Hippocampal formation (tissue), 2 donors: ENCODE measurements at regions not wholly inside any gene's neighbourhood (a gene's known extent, or its start where the extent isn't known, plus 50 kb on each side); places are given as distances from the start of the nearest gene placed in this dataset.
"Not testable (repeated sequence)": the region's sequence is repeated elsewhere in the genome, so short reads cannot be mapped to it uniquely, and the experiment has no call there.

Source experiments
- DNase-seq, 2 donors: peaks; one replicate each; lab custom pipeline; 2025; lab: John Stamatoyannopoulos, UW

- DNase-seq, result no peak
Measured at GRCh38 chr2:183532514-183532913, 408.3 kb downstream of the NUP35 start.

GRCh38 chr2:183533021-183533420 is 408.8 kb downstream of the NUP35 start:
- no peak for DNase-seq

GRCh38 chr2:183536290-183536689 is 412.0 kb downstream of the NUP35 start:
- no peak for DNase-seq

GRCh38 chr2:183536714-183537113 is 412.5 kb downstream of the NUP35 start:
- no peak for DNase-seq

GRCh38 chr2:183541766-183542165 is 417.5 kb downstream of the NUP35 start:
- no peak for DNase-seq

- no peak for DNase-seq
Measured at GRCh38 chr2:183542606-183543005, 418.4 kb downstream of the NUP35 start.

GRCh38 chr2:183543222-183543621 is 419.0 kb downstream of the NUP35 start:
- no peak for DNase-seq

- no peak for DNase-seq
Measured at GRCh38 chr2:183543731-183544130, 419.5 kb downstream of the NUP35 start.

- not testable (repeated sequence) for DNase-seq
Measured at GRCh38 chr2:183546560-183547350, 422.5 kb downstream of the NUP35 start.

GRCh38 chr2:183552716-183553115 is 428.5 kb downstream of the NUP35 start:
- DNase-seq, result no peak

- DNase-seq, result no peak
Measured at GRCh38 chr2:183564726-183565125, 440.5 kb downstream of the NUP35 start.

- DNase-seq, result no peak
Measured at GRCh38 chr2:183575481-183575880, 451.2 kb downstream of the NUP35 start.

- no peak for DNase-seq
Measured at GRCh38 chr2:183579686-183580085, 455.4 kb downstream of the NUP35 start.

GRCh38 chr2:183592271-183592670 is 468.0 kb downstream of the NUP35 start:
- DNase-seq, result no peak

- no peak for DNase-seq
Measured at GRCh38 chr2:183594150-183594549, 469.9 kb downstream of the NUP35 start.

- no peak for DNase-seq
Measured at GRCh38 chr2:183597841-183598240, 473.6 kb downstream of the NUP35 start.

GRCh38 chr2:183604065-183604464 is 479.8 kb downstream of the NUP35 start:
- DNase-seq, result no peak

GRCh38 chr2:183605440-183605839 is 481.2 kb downstream of the NUP35 start:
- DNase-seq, result no peak

GRCh38 chr2:183606022-183606717 is 481.9 kb downstream of the NUP35 start:
- no peak for DNase-seq

GRCh38 chr2:183606718-183607085 is 482.5 kb downstream of the NUP35 start:
- no peak for DNase-seq

GRCh38 chr2:183607995-183608394 is 483.8 kb downstream of the NUP35 start:
- no peak for DNase-seq

GRCh38 chr2:183608747-183609146 is 484.5 kb downstream of the NUP35 start:
- DNase-seq, result no peak

- DNase-seq, result no peak
Measured at GRCh38 chr2:183610724-183611123, 486.5 kb downstream of the NUP35 start.
